ENCODE measurements at regions not wholly inside any gene's neighbourhood (a gene's known extent, or its start where the extent isn't known, plus 50 kb on each side); places are given as distances from the start of the nearest gene placed in this dataset.

DNA sequence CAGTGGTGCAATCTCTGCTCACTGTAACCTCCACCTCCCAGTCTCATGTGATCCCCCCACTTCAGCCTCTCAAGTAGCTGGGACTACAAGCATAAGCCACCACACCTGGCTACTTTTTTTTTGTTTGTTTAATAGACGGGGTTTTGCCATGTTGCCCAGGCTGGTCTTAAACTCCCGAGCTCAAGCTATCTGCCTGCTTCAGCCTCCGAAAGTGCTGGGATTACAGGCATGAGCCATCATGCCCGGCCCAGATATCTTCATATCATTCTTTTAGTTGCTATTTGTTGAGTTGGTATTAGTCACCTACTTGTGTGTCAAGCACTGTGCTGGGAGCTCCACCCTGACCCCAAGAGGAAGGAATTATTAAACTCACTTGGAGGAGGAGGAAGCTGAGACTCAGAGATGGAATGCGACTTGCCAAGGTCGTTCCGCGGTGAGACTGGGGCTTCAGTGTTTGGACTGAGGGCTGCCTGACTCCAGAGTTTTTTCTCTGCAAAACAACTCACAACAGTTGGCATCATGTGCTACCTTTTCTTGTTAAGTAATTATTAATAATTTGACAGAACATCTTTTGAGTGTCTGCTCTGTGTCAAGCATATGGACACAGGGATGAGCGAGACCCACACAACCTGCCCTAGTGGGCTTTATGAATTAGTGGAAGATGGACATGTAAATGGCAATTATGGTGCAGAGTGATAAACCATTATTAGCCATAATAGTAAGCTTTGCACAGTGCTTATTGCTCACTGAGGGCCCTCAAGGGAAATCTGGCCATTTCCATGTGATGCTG is 132.0 kb downstream of the FOXD2 start:
- TF ChIP-seq EZH2 (IDR thresholded peaks at IDR 0.05; ENCODE audit: borderline replicate concordance, low read length): no peak
- TF ChIP-seq, protein P1, sequence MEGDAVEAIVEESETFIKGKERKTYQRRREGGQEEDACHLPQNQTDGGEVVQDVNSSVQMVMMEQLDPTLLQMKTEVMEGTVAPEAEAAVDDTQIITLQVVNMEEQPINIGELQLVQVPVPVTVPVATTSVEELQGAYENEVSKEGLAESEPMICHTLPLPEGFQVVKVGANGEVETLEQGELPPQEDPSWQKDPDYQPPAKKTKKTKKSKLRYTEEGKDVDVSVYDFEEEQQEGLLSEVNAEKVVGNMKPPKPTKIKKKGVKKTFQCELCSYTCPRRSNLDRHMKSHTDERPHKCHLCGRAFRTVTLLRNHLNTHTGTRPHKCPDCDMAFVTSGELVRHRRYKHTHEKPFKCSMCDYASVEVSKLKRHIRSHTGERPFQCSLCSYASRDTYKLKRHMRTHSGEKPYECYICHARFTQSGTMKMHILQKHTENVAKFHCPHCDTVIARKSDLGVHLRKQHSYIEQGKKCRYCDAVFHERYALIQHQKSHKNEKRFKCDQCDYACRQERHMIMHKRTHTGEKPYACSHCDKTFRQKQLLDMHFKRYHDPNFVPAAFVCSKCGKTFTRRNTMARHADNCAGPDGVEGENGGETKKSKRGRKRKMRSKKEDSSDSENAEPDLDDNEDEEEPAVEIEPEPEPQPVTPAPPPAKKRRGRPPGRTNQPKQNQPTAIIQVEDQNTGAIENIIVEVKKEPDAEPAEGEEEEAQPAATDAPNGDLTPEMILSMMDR (IDR thresholded peaks at IDR 0.05; ENCODE audit: low read length): no peak

Data from OCI-LY1 (cell line).